GM23338 (cell line): ENCODE measurements at regions not wholly inside any gene's neighbourhood (a gene's known extent, or its start where the extent isn't known, plus 50 kb on each side); places are given as distances from the start of the nearest gene placed in this dataset.

ENCODE experiments used
- ATAC-seq: fragments of 200-7000 bp; cut with Tn5 transposase; 3 replicates; pipeline ENCODE4 v1.9.1; 2020
- DNase-seq: peaks from one replicate; pipeline ENCODE4 v3.0.0-alpha.2; 2015; ENCODE audit warnings: low spot score
- H2AFZ ChIP-seq: fragments of 200-600 bp; sonication (generic); 2 replicates; pipeline ENCODE4 v1.8.0; 2016; ENCODE audit warnings: antibody characterized with exemption, mild to moderate bottlenecking, moderate library complexity
- H3F3A ChIP-seq: fragments of 200-600 bp; sonication (generic); replicated peaks from 2 replicates; pipeline ENCODE4 v1.8.0; 2017; ENCODE audit warnings: antibody characterized with exemption, mixed run types, low read depth
- H3K27ac ChIP-seq: fragments of 200-600 bp; sonication (generic); 2 replicates; pipeline ENCODE4 v1.6.1; 2016; ENCODE audit warnings: low read depth
- H3K27me3 ChIP-seq: fragments of 200-600 bp; sonication (generic); 2 replicates; pipeline ENCODE4 v1.8.0; 2016; ENCODE audit warnings: mild to moderate bottlenecking, mixed run types, moderate library complexity; ENCODE audit not compliant: insufficient read depth
- H3K36me3 ChIP-seq: fragments of 200-600 bp; sonication (generic); 2 replicates; pipeline ENCODE4 v1.8.0; 2016; ENCODE audit warnings: mild to moderate bottlenecking; ENCODE audit not compliant: insufficient read depth
- H3K4me1 ChIP-seq: fragments of 200-600 bp; sonication (generic); 2 replicates; pipeline ENCODE4 v1.8.0; 2016; ENCODE audit warnings: mild to moderate bottlenecking, moderate library complexity; ENCODE audit not compliant: insufficient read depth
- H3K4me2 ChIP-seq: fragments of 200-600 bp; sonication (generic); 2 replicates; pipeline ENCODE4 v1.7.1; 2017; ENCODE audit warnings: mixed run types
- H3K4me3 ChIP-seq: fragments of 200-600 bp; sonication (generic); 2 replicates; pipeline ENCODE4 v1.6.1; 2016; ENCODE audit warnings: mixed run types
- H3K79me2 ChIP-seq: fragments of 200-600 bp; sonication (generic); replicated peaks from 2 replicates; pipeline ENCODE4 v1.8.0; 2017; ENCODE audit warnings: mild to moderate bottlenecking; ENCODE audit not compliant: insufficient read depth
- H3K9me2 ChIP-seq: fragments of 200-600 bp; sonication (generic); 2 replicates; pipeline ENCODE4 v1.8.0; 2017; ENCODE audit not compliant: insufficient read depth
- H4K20me1 ChIP-seq: fragments of 200-600 bp; sonication (generic); replicated peaks from 2 replicates; pipeline ENCODE4 v1.8.0; 2017; ENCODE audit warnings: mild to moderate bottlenecking; ENCODE audit not compliant: insufficient read depth
- H3K27ac Mint-ChIP-seq: 2 replicates; pipeline ENCODE4 v1.8.0; 2020; ENCODE audit warnings: inconsistent platforms, mild to moderate bottlenecking, moderate library complexity, mixed read lengths
- H3K27me3 Mint-ChIP-seq: 3 replicates; pipeline ENCODE4 v1.8.0; 2022; ENCODE audit warnings: low read depth, mild to moderate bottlenecking, moderate library complexity, mixed read lengths, inconsistent platforms; ENCODE audit not compliant: insufficient read depth, poor library complexity
- H3K36me3 Mint-ChIP-seq: 3 replicates; pipeline ENCODE4 v1.8.0; 2021; ENCODE audit warnings: low read depth, mild to moderate bottlenecking, inconsistent platforms, moderate library complexity, mixed read lengths
- H3K4me1 Mint-ChIP-seq: 3 replicates; pipeline ENCODE4 v1.8.0; 2020; ENCODE audit warnings: mild to moderate bottlenecking, inconsistent platforms, mixed read lengths
- H3K4me3 Mint-ChIP-seq: 3 replicates; pipeline ENCODE4 v1.8.0; 2021; ENCODE audit warnings: moderate library complexity, mild to moderate bottlenecking, inconsistent platforms, mixed read lengths
- H3K9me3 Mint-ChIP-seq: 3 replicates; pipeline ENCODE4 v1.8.0; 2020; ENCODE audit warnings: moderate library complexity, mild to moderate bottlenecking, inconsistent platforms, mixed read lengths
- CREB1 ChIP-seq: fragments of 250-450 bp; sonication (Bioruptor Pico); IDR thresholded peaks from 2 replicates; pipeline ENCODE4 v1.5.0; 2020; ENCODE audit warnings: low read depth, mild to moderate bottlenecking, moderate library complexity
- CTCF ChIP-seq, 2 experiments: fragments of 200-600 bp in 1 of 2; sonication (generic) in 1 of 2; conservative IDR thresholded peaks; 2 replicates each; pipeline versions ENCODE4 v1.5.1 to v1.6.1; 2016 to 2017; ENCODE audit warnings: antibody characterized with exemption in 2 of 2, low read depth in 2 of 2, mild to moderate bottlenecking in 2 of 2, moderate library complexity in 1 of 2
- ETS1 ChIP-seq: IDR thresholded peaks from 2 replicates; pipeline ENCODE4 v1.6.1; 2016; ENCODE audit warnings: antibody characterized with exemption
- EZH2 ChIP-seq: fragments of 200-600 bp; sonication (generic); IDR thresholded peaks from one replicate; pipeline ENCODE4 v1.8.0; 2017; ENCODE audit warnings: antibody characterized with exemption, mild to moderate bottlenecking, low read depth; ENCODE audit not compliant: unreplicated experiment
- EZH2phosphoT487 ChIP-seq: fragments of 200-600 bp; sonication (generic); IDR thresholded peaks from one replicate; pipeline ENCODE4 v1.8.1; 2018; ENCODE audit warnings: antibody characterized with exemption; ENCODE audit not compliant: unreplicated experiment
- JUNB ChIP-seq: IDR thresholded peaks from one replicate; pipeline ENCODE4 v1.6.1; 2016; ENCODE audit warnings: antibody characterized with exemption; ENCODE audit not compliant: unreplicated experiment
- NANOG ChIP-seq: IDR thresholded peaks from 2 replicates; pipeline ENCODE4 v1.6.1; 2016; ENCODE audit warnings: antibody characterized with exemption, borderline replicate concordance
- POLR2AphosphoS5 ChIP-seq: IDR thresholded peaks from 2 replicates; pipeline ENCODE4 v1.6.1; 2016; ENCODE audit warnings: antibody characterized with exemption, low read depth
- REST ChIP-seq: IDR thresholded peaks from one replicate; pipeline ENCODE4 v1.6.1; 2018; ENCODE audit warnings: antibody characterized with exemption; ENCODE audit not compliant: unreplicated experiment
- STAT1 ChIP-seq: IDR thresholded peaks from one replicate; pipeline ENCODE4 v1.6.1; 2016; ENCODE audit warnings: antibody characterized with exemption; ENCODE audit not compliant: unreplicated experiment
- ZNF114 ChIP-seq: fragments of 250-450 bp; sonication (Bioruptor Pico); IDR thresholded peaks from 2 replicates; pipeline ENCODE4 v1.5.0; 2020; ENCODE audit warnings: mild to moderate bottlenecking, moderate library complexity
- ZNF331 ChIP-seq: fragments of 250-450 bp; sonication (Bioruptor Pico); IDR thresholded peaks from 2 replicates; pipeline ENCODE4 v1.5.0; 2020; ENCODE audit warnings: low read depth, mild to moderate bottlenecking, moderate library complexity
- TF ChIP-seq, protein P1 (sequence below): fragments of 250-450 bp; sonication (Bioruptor Pico); IDR thresholded peaks from 2 replicates; pipeline ENCODE4 v1.5.0; 2020; ENCODE audit warnings: mild to moderate bottlenecking, moderate library complexity

- DNase-seq: no peak
- H3K27ac ChIP-seq: no peak overlapping the region
- H2AFZ ChIP-seq: no peak overlapping the region
- no peaks in the 10 kb centered on the region for H3K9me2 ChIP-seq
- Mint-ChIP-seq H3K27ac (no peak overlapping the region), H3K4me1 (peaks cover 10% of the 10 kb centered on the region; the same call in 2 of the 3 replicates), H3K36me3 (no peaks in the 10 kb centered on the region), H3K9me3 (no peaks in the 10 kb centered on the region), H3K27me3 (no peaks in the 10 kb centered on the region), H3K4me3 (no peak overlapping the region)
- no peaks in the 10 kb centered on the region for H3K27me3 ChIP-seq
- no peaks in the 10 kb centered on the region for H3F3A ChIP-seq
- no peak overlapping the region for H3K4me2 ChIP-seq
- no peak for ATAC-seq
- no peaks in the 10 kb centered on the region for H3K36me3 ChIP-seq
- H3K4me3 ChIP-seq: no peak overlapping the region
- no peaks in the 10 kb centered on the region for H4K20me1 ChIP-seq
- no peaks in the 10 kb centered on the region for H3K79me2 ChIP-seq
- no peak for TF ChIP-seq ZNF331
- no peak for TF ChIP-seq REST
- no peak for TF ChIP-seq JUNB
- TF ChIP-seq CREB1 (CRISPR knock-in tag): no peak
- TF ChIP-seq EZH2: no peak
- no peak for TF ChIP-seq STAT1
- no peak for TF ChIP-seq CTCF (conservative IDR thresholded peaks at IDR 0.05; ENCODE audit: low read depth in 2 of 2)
- no peak for TF ChIP-seq EZH2phosphoT487
- TF ChIP-seq, protein P1, sequence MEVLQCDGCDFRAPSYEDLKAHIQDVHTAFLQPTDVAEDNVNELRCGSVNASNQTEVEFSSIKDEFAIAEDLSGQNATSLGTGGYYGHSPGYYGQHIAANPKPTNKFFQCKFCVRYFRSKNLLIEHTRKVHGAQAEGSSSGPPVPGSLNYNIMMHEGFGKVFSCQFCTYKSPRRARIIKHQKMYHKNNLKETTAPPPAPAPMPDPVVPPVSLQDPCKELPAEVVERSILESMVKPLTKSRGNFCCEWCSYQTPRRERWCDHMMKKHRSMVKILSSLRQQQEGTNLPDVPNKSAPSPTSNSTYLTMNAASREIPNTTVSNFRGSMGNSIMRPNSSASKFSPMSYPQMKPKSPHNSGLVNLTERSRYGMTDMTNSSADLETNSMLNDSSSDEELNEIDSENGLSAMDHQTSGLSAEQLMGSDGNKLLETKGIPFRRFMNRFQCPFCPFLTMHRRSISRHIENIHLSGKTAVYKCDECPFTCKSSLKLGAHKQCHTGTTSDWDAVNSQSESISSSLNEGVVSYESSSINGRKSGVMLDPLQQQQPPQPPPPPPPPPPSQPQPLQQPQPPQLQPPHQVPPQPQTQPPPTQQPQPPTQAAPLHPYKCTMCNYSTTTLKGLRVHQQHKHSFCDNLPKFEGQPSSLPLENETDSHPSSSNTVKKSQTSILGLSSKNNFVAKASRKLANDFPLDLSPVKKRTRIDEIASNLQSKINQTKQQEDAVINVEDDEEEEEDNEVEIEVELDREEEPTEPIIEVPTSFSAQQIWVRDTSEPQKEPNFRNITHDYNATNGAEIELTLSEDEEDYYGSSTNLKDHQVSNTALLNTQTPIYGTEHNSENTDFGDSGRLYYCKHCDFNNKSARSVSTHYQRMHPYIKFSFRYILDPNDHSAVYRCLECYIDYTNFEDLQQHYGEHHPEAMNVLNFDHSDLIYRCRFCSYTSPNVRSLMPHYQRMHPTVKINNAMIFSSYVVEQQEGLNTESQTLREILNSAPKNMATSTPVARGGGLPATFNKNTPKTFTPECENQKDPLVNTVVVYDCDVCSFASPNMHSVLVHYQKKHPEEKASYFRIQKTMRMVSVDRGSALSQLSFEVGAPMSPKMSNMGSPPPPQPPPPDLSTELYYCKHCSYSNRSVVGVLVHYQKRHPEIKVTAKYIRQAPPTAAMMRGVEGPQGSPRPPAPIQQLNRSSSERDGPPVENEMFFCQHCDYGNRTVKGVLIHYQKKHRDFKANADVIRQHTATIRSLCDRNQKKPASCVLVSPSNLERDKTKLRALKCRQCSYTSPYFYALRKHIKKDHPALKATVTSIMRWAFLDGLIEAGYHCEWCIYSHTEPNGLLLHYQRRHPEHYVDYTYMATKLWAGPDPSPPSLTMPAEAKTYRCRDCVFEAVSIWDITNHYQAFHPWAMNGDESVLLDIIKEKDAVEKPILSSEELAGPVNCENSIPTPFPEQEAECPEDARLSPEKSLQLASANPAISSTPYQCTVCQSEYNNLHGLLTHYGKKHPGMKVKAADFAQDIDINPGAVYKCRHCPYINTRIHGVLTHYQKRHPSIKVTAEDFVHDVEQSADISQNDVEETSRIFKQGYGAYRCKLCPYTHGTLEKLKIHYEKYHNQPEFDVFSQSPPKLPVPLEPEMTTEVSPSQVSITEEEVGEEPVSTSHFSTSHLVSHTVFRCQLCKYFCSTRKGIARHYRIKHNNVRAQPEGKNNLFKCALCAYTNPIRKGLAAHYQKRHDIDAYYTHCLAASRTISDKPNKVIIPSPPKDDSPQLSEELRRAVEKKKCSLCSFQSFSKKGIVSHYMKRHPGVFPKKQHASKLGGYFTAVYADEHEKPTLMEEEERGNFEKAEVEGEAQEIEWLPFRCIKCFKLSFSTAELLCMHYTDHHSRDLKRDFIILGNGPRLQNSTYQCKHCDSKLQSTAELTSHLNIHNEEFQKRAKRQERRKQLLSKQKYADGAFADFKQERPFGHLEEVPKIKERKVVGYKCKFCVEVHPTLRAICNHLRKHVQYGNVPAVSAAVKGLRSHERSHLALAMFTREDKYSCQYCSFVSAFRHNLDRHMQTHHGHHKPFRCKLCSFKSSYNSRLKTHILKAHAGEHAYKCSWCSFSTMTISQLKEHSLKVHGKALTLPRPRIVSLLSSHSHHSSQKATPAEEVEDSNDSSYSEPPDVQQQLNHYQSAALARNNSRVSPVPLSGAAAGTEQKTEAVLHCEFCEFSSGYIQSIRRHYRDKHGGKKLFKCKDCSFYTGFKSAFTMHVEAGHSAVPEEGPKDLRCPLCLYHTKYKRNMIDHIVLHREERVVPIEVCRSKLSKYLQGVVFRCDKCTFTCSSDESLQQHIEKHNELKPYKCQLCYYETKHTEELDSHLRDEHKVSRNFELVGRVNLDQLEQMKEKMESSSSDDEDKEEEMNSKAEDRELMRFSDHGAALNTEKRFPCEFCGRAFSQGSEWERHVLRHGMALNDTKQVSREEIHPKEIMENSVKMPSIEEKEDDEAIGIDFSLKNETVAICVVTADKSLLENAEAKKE: no peak
- TF ChIP-seq POLR2AphosphoS5: no peak
- no peak for TF ChIP-seq NANOG
- no peak for TF ChIP-seq ETS1
- TF ChIP-seq ZNF114 (CRISPR knock-in tag): no peak
- 0 out of 2 replicates have a peak, but pooled peaks cover 4% of the 10 kb centered on the region for H3K4me1 ChIP-seq
Measured at GRCh38 chr3:178382449-178383061, 153.7 kb upstream of the KCNMB2 start.
